HFFc6 (cell line): ENCODE measurements at regions not wholly inside any gene's neighbourhood (a gene's known extent, or its start where the extent isn't known, plus 50 kb on each side); places are given as distances from the start of the nearest gene placed in this dataset.

Source experiments
- DNase-seq: peaks from one replicate; pipeline ENCODE4 v3.0.0-alpha.2; 2018
- H3K27ac Mint-ChIP-seq: 2 replicates; pipeline ENCODE4 v1.8.0; 2020; ENCODE audit warnings: mild to moderate bottlenecking, mixed read lengths
- H3K27me3 Mint-ChIP-seq: 2 replicates; pipeline ENCODE4 v1.8.0; 2021; ENCODE audit warnings: mild to moderate bottlenecking, moderate library complexity, mixed read lengths; ENCODE audit not compliant: insufficient read depth
- H3K36me3 Mint-ChIP-seq: 2 replicates; pipeline ENCODE4 v1.8.0; 2021; ENCODE audit warnings: low read depth, mixed read lengths
- H3K4me1 Mint-ChIP-seq: 2 replicates; pipeline ENCODE4 v1.8.0; 2020; ENCODE audit warnings: low read depth, mixed read lengths
- H3K4me3 Mint-ChIP-seq: 2 replicates; pipeline ENCODE4 v1.8.0; 2020; ENCODE audit warnings: mild to moderate bottlenecking, moderate library complexity, mixed read lengths
- H3K9me3 Mint-ChIP-seq: 2 replicates; pipeline ENCODE4 v1.8.0; 2020; ENCODE audit warnings: mild to moderate bottlenecking, mixed read lengths
- TF ChIP-seq, protein P1 (sequence below): fragments of 200-600 bp; sonication (generic); IDR thresholded peaks from 2 replicates; pipeline ENCODE4 v1.5.0; 2021; ENCODE audit warnings: antibody characterized with exemption, mild to moderate bottlenecking

DNA sequence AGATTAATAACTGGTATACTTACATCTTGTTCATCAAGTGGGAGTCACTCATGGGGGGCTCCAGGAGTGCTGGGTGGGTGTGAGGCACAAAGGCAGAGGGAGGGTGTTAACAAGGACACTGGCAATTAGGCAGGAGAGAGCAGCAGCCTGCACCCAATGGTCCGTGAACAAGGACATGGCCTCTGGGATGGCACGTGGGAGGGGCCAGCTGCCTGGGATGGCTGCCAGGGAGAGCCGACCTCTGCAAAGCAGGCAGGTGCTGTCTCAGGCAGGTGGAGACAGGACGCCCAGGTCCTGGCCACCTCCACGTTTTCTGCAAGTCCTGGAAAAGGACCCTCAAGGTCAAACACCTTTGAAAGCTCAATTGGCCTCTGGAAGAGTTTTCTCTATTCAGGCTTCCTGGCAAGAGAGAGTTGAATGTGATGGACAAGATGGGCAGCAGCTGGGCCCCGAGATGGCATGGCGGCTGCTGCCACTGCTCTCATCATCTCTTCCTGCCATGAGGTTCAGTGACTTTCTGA is 257.1 kb downstream of the BUD13 start:
- no peaks in the 10 kb centered on the region for H3K4me1 Mint-ChIP-seq
- TF ChIP-seq, protein P1, sequence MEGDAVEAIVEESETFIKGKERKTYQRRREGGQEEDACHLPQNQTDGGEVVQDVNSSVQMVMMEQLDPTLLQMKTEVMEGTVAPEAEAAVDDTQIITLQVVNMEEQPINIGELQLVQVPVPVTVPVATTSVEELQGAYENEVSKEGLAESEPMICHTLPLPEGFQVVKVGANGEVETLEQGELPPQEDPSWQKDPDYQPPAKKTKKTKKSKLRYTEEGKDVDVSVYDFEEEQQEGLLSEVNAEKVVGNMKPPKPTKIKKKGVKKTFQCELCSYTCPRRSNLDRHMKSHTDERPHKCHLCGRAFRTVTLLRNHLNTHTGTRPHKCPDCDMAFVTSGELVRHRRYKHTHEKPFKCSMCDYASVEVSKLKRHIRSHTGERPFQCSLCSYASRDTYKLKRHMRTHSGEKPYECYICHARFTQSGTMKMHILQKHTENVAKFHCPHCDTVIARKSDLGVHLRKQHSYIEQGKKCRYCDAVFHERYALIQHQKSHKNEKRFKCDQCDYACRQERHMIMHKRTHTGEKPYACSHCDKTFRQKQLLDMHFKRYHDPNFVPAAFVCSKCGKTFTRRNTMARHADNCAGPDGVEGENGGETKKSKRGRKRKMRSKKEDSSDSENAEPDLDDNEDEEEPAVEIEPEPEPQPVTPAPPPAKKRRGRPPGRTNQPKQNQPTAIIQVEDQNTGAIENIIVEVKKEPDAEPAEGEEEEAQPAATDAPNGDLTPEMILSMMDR = no peak
- no peak overlapping the region for H3K27ac Mint-ChIP-seq
- H3K27me3 Mint-ChIP-seq = peaks cover 7% of the 10 kb centered on the region; the same call in 1 of the 2 replicates
- H3K36me3 Mint-ChIP-seq = no peaks in the 10 kb centered on the region
- peaks cover 19% of the 10 kb centered on the region for H3K9me3 Mint-ChIP-seq
- H3K4me3 Mint-ChIP-seq = no peak overlapping the region
- DNase-seq = no peak

DNA sequence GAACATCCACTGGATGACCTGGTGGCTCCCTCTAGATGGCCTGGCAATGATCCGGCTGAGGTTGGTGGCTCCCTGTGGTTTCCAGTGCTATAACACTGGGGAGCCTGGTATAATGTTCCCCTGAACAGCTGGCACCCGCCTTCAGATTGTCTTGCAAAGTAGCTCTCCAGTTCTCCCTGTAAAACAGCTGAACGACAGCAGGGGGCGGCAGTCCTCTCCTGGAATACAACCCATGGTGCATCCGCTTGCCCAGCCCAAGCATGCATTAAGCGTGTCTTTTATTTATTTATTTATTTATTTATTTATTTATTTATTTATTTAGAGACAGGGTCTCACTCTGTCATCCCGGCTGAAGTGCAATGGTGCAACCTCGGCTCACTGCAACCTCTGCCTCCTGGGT is 258.9 kb downstream of the BUD13 start:
- Mint-ChIP-seq H3K4me3 (no peak overlapping the region), H3K27ac (no peak overlapping the region), H3K36me3 (no peaks in the 10 kb centered on the region), H3K9me3 (peaks cover 22% of the 10 kb centered on the region), H3K27me3 (peaks cover 7% of the 10 kb centered on the region; the same call in 1 of the 2 replicates), H3K4me1 (no peaks in the 10 kb centered on the region)
- peak; percentile 22 for DNase-seq
- TF ChIP-seq, protein P1 = peak; percentile 62; the same call in 1 of the 2 replicates

DNA sequence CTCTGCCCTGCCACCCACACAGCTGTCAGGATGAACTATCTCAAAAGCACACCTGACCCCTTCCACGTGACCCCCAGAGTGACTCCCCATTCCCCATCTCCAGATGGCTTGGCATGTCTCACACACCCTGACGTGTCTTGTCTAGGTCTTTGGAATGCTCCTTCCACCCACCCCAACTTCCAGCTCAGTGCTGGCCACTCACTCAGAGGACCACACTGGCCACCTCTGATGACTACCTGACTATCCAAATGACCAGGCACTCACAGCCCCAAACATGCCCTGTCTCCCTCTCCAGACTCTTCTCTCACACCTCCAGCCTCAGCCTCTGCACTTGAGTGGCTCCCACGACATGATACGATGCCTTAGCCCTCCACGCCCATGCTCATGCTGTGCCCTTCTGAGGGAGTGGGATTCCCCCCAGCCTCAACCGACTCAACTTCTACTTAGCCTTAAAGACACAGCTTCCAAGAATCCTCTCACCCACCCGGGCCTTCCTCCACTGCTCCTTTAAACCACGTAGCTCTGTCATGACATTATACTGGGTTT is 259.4 kb downstream of the BUD13 start:
- no peak overlapping the region for H3K27ac Mint-ChIP-seq
- H3K27me3 Mint-ChIP-seq = peaks cover 7% of the 10 kb centered on the region; the same call in 1 of the 2 replicates
- no peak overlapping the region for H3K4me3 Mint-ChIP-seq
- H3K36me3 Mint-ChIP-seq = no peaks in the 10 kb centered on the region
- DNase-seq = no peak
- H3K9me3 Mint-ChIP-seq = peaks cover 22% of the 10 kb centered on the region
- H3K4me1 Mint-ChIP-seq = no peaks in the 10 kb centered on the region
- TF ChIP-seq, protein P1 = no peak

DNA sequence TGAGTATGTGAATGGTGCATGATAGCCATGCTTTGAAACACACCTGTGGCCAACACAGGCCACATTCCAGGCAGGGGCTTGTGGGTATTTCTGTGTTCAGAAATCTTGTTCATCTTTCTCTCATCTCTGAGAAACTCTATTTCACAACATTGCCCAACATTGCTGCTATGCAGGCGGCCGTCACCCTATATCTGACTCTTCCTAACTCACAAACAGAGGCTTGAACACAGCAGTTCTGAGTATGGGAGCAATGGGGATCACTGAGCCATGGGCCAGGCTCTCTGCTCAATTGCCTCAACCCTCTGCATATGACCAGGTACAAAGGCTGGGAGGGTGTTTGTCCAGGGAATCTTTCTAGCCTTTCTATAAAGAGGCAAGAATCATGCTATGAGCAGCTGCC is 259.9 kb downstream of the BUD13 start:
- H3K27ac Mint-ChIP-seq = no peak overlapping the region
- peaks cover 22% of the 10 kb centered on the region for H3K9me3 Mint-ChIP-seq
- TF ChIP-seq, protein P1 = no peak
- no peak overlapping the region for H3K4me3 Mint-ChIP-seq
- peaks cover 7% of the 10 kb centered on the region; the same call in 1 of the 2 replicates for H3K27me3 Mint-ChIP-seq
- DNase-seq = no peak
- H3K4me1 Mint-ChIP-seq = no peaks in the 10 kb centered on the region
- no peaks in the 10 kb centered on the region for H3K36me3 Mint-ChIP-seq

DNA sequence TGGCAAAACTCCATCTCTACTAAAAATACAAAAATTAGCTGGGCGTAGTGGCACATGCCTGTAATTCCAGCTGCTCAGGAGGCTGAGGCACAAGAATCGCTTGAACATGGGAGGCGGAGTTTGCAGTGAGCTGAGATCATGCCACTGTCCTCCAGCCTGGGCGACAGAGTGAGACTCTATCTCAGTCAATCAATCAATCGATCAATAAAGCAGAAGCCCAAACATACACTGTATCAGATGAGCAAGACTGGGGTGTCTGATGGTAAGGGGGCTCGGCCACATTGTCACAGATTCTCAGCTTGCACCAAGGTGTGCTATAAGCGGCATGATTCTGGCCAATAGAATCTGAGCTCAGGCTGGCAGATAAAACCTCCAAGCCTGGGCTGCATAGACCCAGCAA is 261.1 kb downstream of the BUD13 start:
- H3K4me1 Mint-ChIP-seq = no peaks in the 10 kb centered on the region

More for the DNA sequence above, 261.1 kb downstream of the BUD13 start:
- Mint-ChIP-seq H3K36me3 (no peaks in the 10 kb centered on the region), H3K27me3 (peaks cover 11% of the 10 kb centered on the region), H3K4me3 (no peak overlapping the region), H3K9me3 (peaks cover 22% of the 10 kb centered on the region), H3K27ac (no peak overlapping the region)
- DNase-seq = no peak
- TF ChIP-seq, protein P1 = no peak
